CD4-positive, CD25-positive, alpha-beta regulatory T cell (primary cell): ENCODE measurements at regions not wholly inside any gene's neighbourhood (a gene's known extent, or its start where the extent isn't known, plus 50 kb on each side); places are given as distances from the start of the nearest gene placed in this dataset.

Experiments used
- ATAC-seq, 2 donors: fragments of 150-1000 bp; cut with Tn5 transposase; one replicate each; pipeline ENCODE4 v1.10.0; 2021; ENCODE audit warnings: low read depth in 2 of 2, moderate number of reproducible peaks in 2 of 2, moderate library complexity in 1 of 2
- DNase-seq, 3 donors: peaks; one replicate each; pipeline versions ENCODE4 v3.0.0 to v3.0.0-alpha.2; 2012 to 2022; ENCODE audit warnings: mixed read lengths in 1 of 3
- H3K27ac ChIP-seq: one replicate; pipeline ENCODE4 v1.7.0; 2013; ENCODE audit warnings: mild to moderate bottlenecking, low read length; ENCODE audit not compliant: insufficient read depth, poor library complexity, severe bottlenecking
- H3K27me3 ChIP-seq: one replicate; pipeline ENCODE4 v1.7.0; 2013; ENCODE audit warnings: low read length; ENCODE audit not compliant: control insufficient read depth, insufficient read depth
- H3K36me3 ChIP-seq: one replicate; pipeline ENCODE4 v1.7.0; 2013; ENCODE audit warnings: mild to moderate bottlenecking, low read length, moderate library complexity; ENCODE audit not compliant: control insufficient read depth, insufficient read depth
- H3K4me1 ChIP-seq: 2 replicates; pipeline ENCODE4 v1.7.0; 2013; ENCODE audit warnings: mild to moderate bottlenecking, low read length; ENCODE audit not compliant: insufficient read depth, control insufficient read depth, poor library complexity, severe bottlenecking
- H3K4me3 ChIP-seq: one replicate; pipeline ENCODE4 v1.7.0; 2013; ENCODE audit warnings: low read depth, mild to moderate bottlenecking, low read length, moderate library complexity
- H3K9me3 ChIP-seq, 2 experiments: 1 replicate in 1 of 2; 2 replicates in 1 of 2; pipeline ENCODE4 v1.7.0; 2013; ENCODE audit warnings: low read length in 2 of 2, mild to moderate bottlenecking in 1 of 2, moderate library complexity in 1 of 2; ENCODE audit not compliant: control insufficient read depth in 2 of 2
- H3K27ac Mint-ChIP-seq, 3 donors: one replicate each; pipeline ENCODE4 v1.8.0; 2020 to 2022; ENCODE audit warnings: mild to moderate bottlenecking in 3 of 3, mixed read lengths in 3 of 3, moderate library complexity in 2 of 3
- H3K27me3 Mint-ChIP-seq: one replicate; pipeline ENCODE4 v1.8.0; 2022; ENCODE audit warnings: mild to moderate bottlenecking, mixed read lengths
- H3K36me3 Mint-ChIP-seq: one replicate; pipeline ENCODE4 v1.8.0; 2020; ENCODE audit warnings: mixed read lengths
- H3K4me1 Mint-ChIP-seq, 4 donors: one replicate each; pipeline ENCODE4 v1.8.0; 2020 to 2022; ENCODE audit warnings: mixed read lengths in 4 of 4, mild to moderate bottlenecking in 1 of 4
- H3K4me3 Mint-ChIP-seq, 4 donors: one replicate each; pipeline ENCODE4 v1.8.0; 2020 to 2022; ENCODE audit warnings: mild to moderate bottlenecking in 4 of 4, mixed read lengths in 4 of 4, moderate library complexity in 3 of 4
- H3K9me3 Mint-ChIP-seq, 7 donors: one replicate each; pipeline ENCODE4 v1.8.0; 2020 to 2022; ENCODE audit warnings: mixed read lengths in 7 of 7, mild to moderate bottlenecking in 3 of 7, moderate library complexity in 2 of 7

DNA sequence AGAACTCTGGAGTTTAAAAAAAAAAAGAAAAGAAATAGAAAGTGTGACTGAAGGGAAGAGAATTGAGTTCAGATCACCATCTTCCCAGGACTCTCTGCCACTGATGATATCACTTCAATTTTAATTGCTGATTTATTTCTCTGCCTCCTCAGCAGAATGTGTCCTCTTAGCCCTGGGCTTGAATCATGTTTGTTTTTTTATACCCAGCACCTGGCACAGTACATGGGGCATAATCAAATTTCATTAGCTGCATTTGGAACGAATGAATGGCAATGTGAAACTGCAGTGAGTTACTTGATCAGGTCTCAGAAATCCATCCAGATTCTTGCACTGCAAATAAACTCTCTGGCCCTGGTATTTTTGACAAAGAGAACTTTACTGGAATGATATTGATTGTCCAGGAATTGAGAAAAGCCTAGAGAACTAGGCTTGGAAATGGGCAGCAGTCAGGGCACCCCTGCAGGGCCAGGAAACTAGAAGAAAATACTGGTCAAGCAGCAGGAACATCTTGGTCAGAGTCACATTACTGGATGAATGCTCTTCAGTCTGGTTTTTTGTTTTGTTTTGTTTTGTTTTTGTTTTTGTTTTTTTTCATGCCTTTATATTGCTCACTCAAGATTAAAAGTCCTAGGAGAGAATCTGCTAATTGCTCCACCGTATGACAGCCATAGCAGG, 103.8 kb upstream of the FAM78B start:
- H3K9me3 Mint-ChIP-seq, result peaks cover 0 to 9% (median 4%) of the 10 kb centered on the region in 7 donors
- Histone ChIP-seq H3K27me3 (no peaks in the 10 kb centered on the region), H3K4me3 (no peak overlapping the region), H3K4me1 (no peaks in the 10 kb centered on the region), H3K36me3 (no peaks in the 10 kb centered on the region), H3K9me3 (no peaks in the 10 kb centered on the region), H3K27ac (no peak overlapping the region)
- no peaks in the 10 kb centered on the region for H3K4me1 Mint-ChIP-seq
- no peak for DNase-seq
- no peaks in the 10 kb centered on the region for H3K27me3 Mint-ChIP-seq
- H3K4me3 Mint-ChIP-seq, result no peak overlapping the region
- no peak overlapping the region for H3K27ac Mint-ChIP-seq
- H3K36me3 Mint-ChIP-seq, result no peaks in the 10 kb centered on the region
- no peak for ATAC-seq

DNA sequence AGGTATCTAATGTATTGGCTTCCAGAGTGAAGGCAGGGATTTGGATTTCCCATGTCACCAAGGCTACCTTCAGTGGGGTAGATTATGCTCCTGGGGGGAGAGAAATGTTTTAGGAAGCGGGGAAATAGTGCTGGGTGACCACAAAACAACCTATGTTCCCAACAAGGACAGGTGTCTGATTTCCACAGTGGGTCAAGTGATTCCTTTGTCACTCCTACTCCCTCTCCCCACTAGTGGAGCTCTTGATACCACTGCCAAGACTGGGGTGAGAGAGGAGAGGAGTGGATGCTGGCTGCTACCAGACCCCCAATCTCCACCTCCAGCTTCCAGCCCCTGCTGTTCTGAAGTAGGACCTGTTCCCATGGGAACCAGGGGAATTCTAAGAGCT, 104.3 kb upstream of the FAM78B start:
- Histone ChIP-seq H3K4me1 (no peaks in the 10 kb centered on the region), H3K27me3 (no peaks in the 10 kb centered on the region), H3K36me3 (no peaks in the 10 kb centered on the region), H3K9me3 (no peaks in the 10 kb centered on the region), H3K4me3 (no peak overlapping the region), H3K27ac (no peak overlapping the region)
- DNase-seq, result no peak
- Mint-ChIP-seq H3K4me3 (no peak overlapping the region), H3K36me3 (no peaks in the 10 kb centered on the region), H3K4me1 (no peaks in the 10 kb centered on the region), H3K27ac (no peak overlapping the region), H3K27me3 (no peaks in the 10 kb centered on the region), H3K9me3 (peaks cover 0 to 9% (median 4%) of the 10 kb centered on the region in 7 donors)
- no peak for ATAC-seq

DNA sequence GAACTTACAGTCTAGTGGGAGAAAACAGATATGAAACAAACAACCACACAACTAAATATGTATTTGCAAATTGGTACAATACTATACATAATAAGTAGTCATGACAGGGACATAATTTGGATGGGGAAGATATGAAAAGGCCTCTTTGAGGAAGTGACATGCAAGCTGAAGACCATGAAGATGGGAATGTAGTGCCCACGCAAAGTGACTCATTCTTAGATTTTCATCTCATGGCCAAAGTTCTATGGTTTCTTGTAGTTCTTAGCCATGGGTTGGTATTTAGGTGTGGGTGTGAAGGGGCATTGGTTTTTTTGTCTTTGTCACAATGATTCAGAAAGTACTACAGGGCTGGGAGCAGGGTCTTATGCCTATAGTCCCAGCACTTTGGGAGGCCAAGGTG, 105.4 kb upstream of the FAM78B start:
- Histone ChIP-seq H3K36me3 (no peaks in the 10 kb centered on the region), H3K4me1 (no peaks in the 10 kb centered on the region), H3K4me3 (no peak overlapping the region), H3K9me3 (no peaks in the 10 kb centered on the region), H3K27me3 (no peaks in the 10 kb centered on the region), H3K27ac (no peak overlapping the region)
- DNase-seq, result no peak
- no peak overlapping the region for H3K27ac Mint-ChIP-seq
- no peaks in the 10 kb centered on the region for H3K4me1 Mint-ChIP-seq
- H3K4me3 Mint-ChIP-seq, result no peak overlapping the region
- H3K27me3 Mint-ChIP-seq, result no peaks in the 10 kb centered on the region
- no peak for ATAC-seq
- no peaks in the 10 kb centered on the region for H3K36me3 Mint-ChIP-seq
- H3K9me3 Mint-ChIP-seq, result peaks cover 0 to 9% (median 4%) of the 10 kb centered on the region in 7 donors

DNA sequence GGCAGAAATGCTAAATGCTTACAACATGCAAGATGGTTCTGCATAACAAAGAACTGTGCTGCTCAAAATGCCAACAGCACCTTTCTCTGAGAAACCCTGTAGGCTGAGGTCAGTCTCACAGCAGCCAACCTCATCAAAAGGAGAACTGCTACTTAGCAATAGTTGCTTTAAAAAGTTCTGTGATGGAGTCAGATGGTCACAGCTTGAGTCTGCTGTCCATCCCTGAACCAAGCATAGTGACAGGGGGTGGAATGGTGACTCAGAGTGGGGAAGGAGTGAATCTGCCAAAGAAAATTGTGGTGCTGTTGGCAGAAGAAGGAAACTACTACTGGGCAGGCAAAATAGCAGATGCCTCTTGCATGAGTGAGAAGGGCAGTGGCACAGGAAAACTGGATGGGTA, 106.0 kb upstream of the FAM78B start:
- DNase-seq (no peak), ATAC-seq (no peak)
- no peak overlapping the region for H3K27ac ChIP-seq
- no peak overlapping the region for H3K4me3 ChIP-seq
- no peaks in the 10 kb centered on the region for H3K9me3 ChIP-seq
- Mint-ChIP-seq H3K27me3 (no peaks in the 10 kb centered on the region), H3K36me3 (no peaks in the 10 kb centered on the region), H3K4me3 (no peak overlapping the region), H3K27ac (no peak overlapping the region), H3K4me1 (no peaks in the 10 kb centered on the region), H3K9me3 (peaks cover 0 to 9% (median 5%) of the 10 kb centered on the region in 7 donors)
- H3K27me3 ChIP-seq, result no peaks in the 10 kb centered on the region
- no peaks in the 10 kb centered on the region for H3K4me1 ChIP-seq
- no peaks in the 10 kb centered on the region for H3K36me3 ChIP-seq

DNA sequence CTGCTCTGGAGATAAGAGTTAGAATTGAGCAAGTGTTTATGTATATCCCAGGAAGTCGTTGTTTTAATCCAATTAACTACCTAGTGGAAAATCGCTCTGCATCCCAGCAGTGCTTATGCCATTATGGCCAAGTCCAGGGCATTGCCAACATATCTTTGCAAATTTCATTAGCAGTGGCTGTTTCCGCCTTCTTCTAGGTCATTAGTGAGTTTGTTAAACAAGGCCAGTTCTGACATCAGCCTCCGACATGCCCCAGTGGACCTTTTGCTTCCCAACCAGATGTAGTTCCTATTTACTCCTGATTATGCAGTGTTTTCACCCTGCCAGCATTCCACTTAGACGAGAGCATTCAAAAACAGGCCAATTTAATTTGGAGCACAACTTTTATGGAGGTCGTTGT, 106.8 kb upstream of the FAM78B start:
- no peaks in the 10 kb centered on the region for H3K36me3 Mint-ChIP-seq
- no peaks in the 10 kb centered on the region for H3K27me3 ChIP-seq
- H3K4me1 ChIP-seq, result no peaks in the 10 kb centered on the region
- no peak overlapping the region for H3K4me3 Mint-ChIP-seq
- H3K9me3 ChIP-seq, result no peaks in the 10 kb centered on the region
- H3K27ac Mint-ChIP-seq, result no peak overlapping the region
- no peaks in the 10 kb centered on the region for H3K36me3 ChIP-seq
- ATAC-seq, result no peak
- DNase-seq, result no peak
- H3K27ac ChIP-seq, result no peak overlapping the region
- H3K27me3 Mint-ChIP-seq, result no peaks in the 10 kb centered on the region
- no peaks in the 10 kb centered on the region for H3K4me1 Mint-ChIP-seq
- peaks cover 0 to 11% (median 5%) of the 10 kb centered on the region in 7 donors for H3K9me3 Mint-ChIP-seq
- no peak overlapping the region for H3K4me3 ChIP-seq

DNA sequence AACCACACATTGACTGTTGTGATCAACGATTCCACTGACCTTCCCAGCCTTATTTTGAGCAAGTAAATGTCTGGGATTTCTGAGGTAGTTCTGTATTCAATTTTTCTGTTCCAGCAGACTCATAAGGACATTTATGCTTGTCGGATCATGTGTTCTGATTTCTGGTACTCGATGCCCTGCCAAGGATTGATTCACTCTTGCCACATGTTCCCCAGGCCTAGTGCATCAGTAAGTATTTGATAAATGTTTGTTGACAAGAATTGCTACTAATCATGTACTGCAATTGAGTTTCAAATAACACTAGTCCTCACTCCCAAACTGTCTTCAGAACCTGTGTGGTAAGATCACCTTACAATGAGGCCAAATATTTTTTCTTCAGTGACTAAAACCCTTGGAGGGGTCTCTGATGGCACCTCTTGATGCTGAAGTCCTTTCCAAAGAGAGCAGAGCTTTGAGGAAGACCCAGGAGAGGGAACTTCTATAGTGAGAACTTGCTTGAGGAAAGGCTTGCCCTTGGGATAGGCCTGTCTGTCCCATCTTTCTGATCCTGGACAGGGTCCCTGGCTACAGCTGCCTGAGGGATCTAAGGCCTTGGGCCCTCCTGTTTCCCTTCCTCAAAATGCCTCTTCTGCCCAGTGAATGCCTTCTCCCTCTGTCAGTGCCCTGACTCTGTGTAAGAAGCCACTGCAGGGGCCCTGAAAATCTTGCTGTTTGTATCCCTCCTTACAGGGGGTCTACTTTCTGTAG, 115.8 kb upstream of the FAM78B start:
- no peak for DNase-seq
- H3K27me3 Mint-ChIP-seq, result peaks cover 4% of the 10 kb centered on the region
- Histone ChIP-seq H3K9me3 (no peaks in the 10 kb centered on the region), H3K27me3 (no peaks in the 10 kb centered on the region), H3K4me1 (no peaks in the 10 kb centered on the region), H3K4me3 (no peak overlapping the region), H3K36me3 (no peaks in the 10 kb centered on the region), H3K27ac (no peak overlapping the region)
- H3K27ac Mint-ChIP-seq, result no peak overlapping the region
- H3K9me3 Mint-ChIP-seq, result peaks cover 0 to 8% (median 1%) of the 10 kb centered on the region in 7 donors
- ATAC-seq, result no peak
- no peak overlapping the region for H3K4me3 Mint-ChIP-seq
- H3K36me3 Mint-ChIP-seq, result no peaks in the 10 kb centered on the region
- H3K4me1 Mint-ChIP-seq, result no peaks in the 10 kb centered on the region

DNA sequence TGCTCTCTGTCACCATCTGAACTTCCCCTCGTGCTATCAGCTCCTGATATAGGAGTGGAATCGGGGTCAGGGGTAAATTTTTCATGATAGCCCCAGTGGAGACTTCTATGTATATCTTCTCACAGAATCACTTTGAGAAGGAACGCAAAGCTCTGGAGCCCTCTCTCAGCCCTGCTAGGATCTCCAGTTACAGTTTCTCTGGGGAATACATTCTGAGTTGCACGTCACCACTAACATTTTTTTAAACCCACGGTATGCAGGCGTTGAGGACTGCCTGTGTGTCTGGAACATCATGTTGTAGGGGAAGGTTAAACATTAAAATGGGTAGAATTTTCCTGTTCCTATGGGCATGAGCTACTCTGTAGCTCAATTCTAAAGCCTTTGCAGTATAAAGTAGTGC, 116.4 kb upstream of the FAM78B start:
- H3K36me3 ChIP-seq, result no peaks in the 10 kb centered on the region
- Mint-ChIP-seq H3K27me3 (peaks cover 4% of the 10 kb centered on the region), H3K27ac (no peak overlapping the region), H3K4me1 (no peaks in the 10 kb centered on the region), H3K9me3 (peaks cover 0 to 8% (median 1%) of the 10 kb centered on the region in 7 donors), H3K4me3 (no peak overlapping the region), H3K36me3 (no peaks in the 10 kb centered on the region)
- H3K27me3 ChIP-seq, result no peaks in the 10 kb centered on the region
- no peaks in the 10 kb centered on the region for H3K9me3 ChIP-seq
- no peak overlapping the region for H3K27ac ChIP-seq
- ATAC-seq, result no peak
- no peaks in the 10 kb centered on the region for H3K4me1 ChIP-seq
- no peak for DNase-seq
- no peak overlapping the region for H3K4me3 ChIP-seq

DNA sequence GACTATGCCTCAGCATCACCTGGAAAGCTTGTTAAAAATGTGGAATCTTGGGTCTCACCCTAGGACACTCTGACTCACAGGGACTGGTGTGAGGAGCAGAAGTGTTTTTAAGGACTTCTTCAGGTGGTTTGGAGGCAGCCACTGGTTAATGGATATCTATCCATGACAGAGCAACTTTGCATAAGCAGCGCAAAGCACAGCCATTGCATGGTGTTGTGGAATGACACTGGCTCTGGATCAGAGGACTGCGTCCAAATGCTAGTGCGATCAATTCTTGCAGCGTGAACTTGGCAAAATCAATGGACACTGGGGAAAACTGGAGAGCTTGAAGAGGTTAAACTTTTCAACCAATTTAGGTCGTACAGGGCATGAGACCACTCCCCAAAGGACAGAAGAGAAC, 116.8 kb upstream of the FAM78B start:
- Histone ChIP-seq H3K27ac (no peak overlapping the region), H3K9me3 (no peaks in the 10 kb centered on the region), H3K27me3 (peaks cover under 1% of the 10 kb centered on the region), H3K36me3 (no peaks in the 10 kb centered on the region), H3K4me1 (no peaks in the 10 kb centered on the region), H3K4me3 (no peak overlapping the region)
- Mint-ChIP-seq H3K4me3 (no peak overlapping the region), H3K27ac (no peak overlapping the region), H3K4me1 (no peaks in the 10 kb centered on the region), H3K36me3 (no peaks in the 10 kb centered on the region), H3K9me3 (peaks cover 0 to 8% (median under 1%) of the 10 kb centered on the region in 7 donors), H3K27me3 (peaks cover 4% of the 10 kb centered on the region)
- no peak for ATAC-seq
- no peak for DNase-seq
